ENCODE measurements at regions not wholly inside any gene's neighbourhood (a gene's known extent, or its start where the extent isn't known, plus 50 kb on each side); places are given as distances from the start of the nearest gene placed in this dataset.

DNA sequence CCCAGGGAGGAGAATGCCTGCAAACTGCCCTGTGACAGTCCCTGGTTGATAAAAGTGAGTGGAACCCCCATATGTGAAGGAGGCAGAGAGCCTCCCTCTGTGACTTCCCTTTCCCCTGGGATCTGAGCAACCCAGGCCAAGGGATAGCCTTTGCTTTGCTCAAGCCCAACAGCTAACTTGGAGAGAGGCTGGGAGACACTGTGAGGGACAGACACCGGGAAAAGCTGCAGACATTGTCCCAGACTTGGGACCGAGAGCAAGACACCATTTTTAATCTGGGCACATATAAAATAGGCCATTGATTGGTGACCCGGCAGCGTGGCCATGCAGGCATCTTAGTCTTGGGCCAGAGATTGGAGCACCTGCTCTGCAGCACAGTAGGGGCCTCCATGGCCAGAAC is 96.1 kb upstream of the SALL3 start:
- no peak for DNase-seq
- TF ChIP-seq, protein P1, sequence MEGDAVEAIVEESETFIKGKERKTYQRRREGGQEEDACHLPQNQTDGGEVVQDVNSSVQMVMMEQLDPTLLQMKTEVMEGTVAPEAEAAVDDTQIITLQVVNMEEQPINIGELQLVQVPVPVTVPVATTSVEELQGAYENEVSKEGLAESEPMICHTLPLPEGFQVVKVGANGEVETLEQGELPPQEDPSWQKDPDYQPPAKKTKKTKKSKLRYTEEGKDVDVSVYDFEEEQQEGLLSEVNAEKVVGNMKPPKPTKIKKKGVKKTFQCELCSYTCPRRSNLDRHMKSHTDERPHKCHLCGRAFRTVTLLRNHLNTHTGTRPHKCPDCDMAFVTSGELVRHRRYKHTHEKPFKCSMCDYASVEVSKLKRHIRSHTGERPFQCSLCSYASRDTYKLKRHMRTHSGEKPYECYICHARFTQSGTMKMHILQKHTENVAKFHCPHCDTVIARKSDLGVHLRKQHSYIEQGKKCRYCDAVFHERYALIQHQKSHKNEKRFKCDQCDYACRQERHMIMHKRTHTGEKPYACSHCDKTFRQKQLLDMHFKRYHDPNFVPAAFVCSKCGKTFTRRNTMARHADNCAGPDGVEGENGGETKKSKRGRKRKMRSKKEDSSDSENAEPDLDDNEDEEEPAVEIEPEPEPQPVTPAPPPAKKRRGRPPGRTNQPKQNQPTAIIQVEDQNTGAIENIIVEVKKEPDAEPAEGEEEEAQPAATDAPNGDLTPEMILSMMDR (IDR thresholded peaks at IDR 0.05), result no peak
- H3K36me3 Mint-ChIP-seq, result no peaks in the 10 kb centered on the region
- 74% methylated on average over 4 of the region's 4 CpGs for WGBS (ENCODE audit: insufficient coverage)
- H3K27me3 ChIP-seq (ENCODE audit: control insufficient read depth in 2 of 2, insufficient read depth in 2 of 2, low read length in 2 of 2), result no peaks in the 10 kb centered on the region
- H3K4me1 Mint-ChIP-seq, result no peaks in the 10 kb centered on the region
- H3K27me3 Mint-ChIP-seq (ENCODE audit: low read depth in 3 of 3), result peaks cover 0 to 13% (median 10%) of the 10 kb centered on the region in 3 donors
- H3K4me3 Mint-ChIP-seq, result no peak overlapping the region
- no peaks in the 10 kb centered on the region for H3K4me1 ChIP-seq (ENCODE audit: control insufficient read depth in 1 of 2, insufficient read depth in 2 of 2, low read length in 2 of 2)
- no peak overlapping the region for H3K4me3 ChIP-seq (replicated peaks in 1 of 3; ENCODE audit: low read depth in 2 of 3, low read length in 3 of 3)
- H3K9me3 ChIP-seq (replicated peaks in 1 of 2; ENCODE audit: control insufficient read depth in 1 of 2, insufficient read depth in 1 of 2, low read length in 2 of 2), result peaks cover 4 to 10% of the 10 kb centered on the region in 2 donors
- no peaks in the 10 kb centered on the region for H3K79me2 ChIP-seq (ENCODE audit: insufficient read depth, low read length)
- no peaks in the 10 kb centered on the region for H3K36me3 ChIP-seq (replicated peaks in 1 of 2; ENCODE audit: control insufficient read depth in 1 of 2, insufficient read depth in 2 of 2, low read length in 2 of 2)
- H3K4me2 ChIP-seq (replicated peaks; ENCODE audit: extremely low read depth, low read length, poor library complexity, severe bottlenecking), result no peak overlapping the region
- no peak overlapping the region for H2AFZ ChIP-seq (ENCODE audit: insufficient read depth, low read depth, low read length, poor library complexity, severe bottlenecking)
- intact Hi-C loops (cut with micrococcal nuclease), result no loop called here
- no peak overlapping the region for H3K27ac ChIP-seq (ENCODE audit: low read depth in 1 of 2, low read length in 2 of 2)
- no peak overlapping the region for H3K9ac ChIP-seq (ENCODE audit: insufficient read depth, low read length, poor library complexity, severe bottlenecking)
- peaks cover 0 to 17% (median 9%) of the 10 kb centered on the region in 7 donors for H3K9me3 Mint-ChIP-seq
- H3K27ac Mint-ChIP-seq, result no peak overlapping the region
- H4K20me1 ChIP-seq (ENCODE audit: insufficient read depth, low read length), result no peaks in the 10 kb centered on the region

DNA sequence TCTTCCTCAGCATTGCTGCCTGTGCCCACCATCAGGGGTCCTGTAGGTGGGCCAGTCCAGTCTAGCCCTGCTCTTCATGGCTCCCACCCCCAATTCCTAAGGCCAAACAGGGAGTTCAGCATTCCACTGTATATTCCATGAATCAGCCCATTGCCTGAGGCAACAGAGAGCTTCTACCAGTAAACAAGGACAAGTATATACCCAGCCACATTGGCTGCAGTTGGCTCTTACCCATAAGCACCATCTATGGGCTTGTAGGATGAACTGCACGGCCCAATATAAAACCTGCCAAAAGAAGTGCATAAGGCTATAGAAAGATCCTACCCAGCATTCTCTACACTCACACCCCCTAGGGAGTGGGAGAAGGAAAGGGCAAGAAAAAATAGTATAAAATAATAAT is 95.1 kb upstream of the SALL3 start:
- no peaks in the 10 kb centered on the region for H3K4me1 Mint-ChIP-seq
- no peaks in the 10 kb centered on the region for H3K36me3 Mint-ChIP-seq
- H3K27me3 Mint-ChIP-seq (ENCODE audit: low read depth in 3 of 3), result peaks cover 0 to 13% (median 10%) of the 10 kb centered on the region in 3 donors

More for the DNA sequence above, 95.1 kb upstream of the SALL3 start:
- H3K9me3 Mint-ChIP-seq, result peaks cover 4 to 23% (median 14%) of the 10 kb centered on the region in 7 donors
- H2AFZ ChIP-seq (ENCODE audit: insufficient read depth, low read depth, low read length, poor library complexity, severe bottlenecking), result no peak overlapping the region
- H3K79me2 ChIP-seq (ENCODE audit: insufficient read depth, low read length), result no peaks in the 10 kb centered on the region
- no peak overlapping the region for H3K4me3 ChIP-seq (replicated peaks in 1 of 3; ENCODE audit: low read depth in 2 of 3, low read length in 3 of 3)
- no peak overlapping the region for H3K4me2 ChIP-seq (replicated peaks; ENCODE audit: extremely low read depth, low read length, poor library complexity, severe bottlenecking)
- no peak overlapping the region for H3K4me3 Mint-ChIP-seq
- intact Hi-C loops (cut with micrococcal nuclease), result no loop called here
- no peaks in the 10 kb centered on the region for H3K4me1 ChIP-seq (ENCODE audit: control insufficient read depth in 1 of 2, insufficient read depth in 2 of 2, low read length in 2 of 2)
- WGBS (ENCODE audit: insufficient coverage), result no CpG with 5 or more reads among the region's 1 CpG
- H3K9ac ChIP-seq (ENCODE audit: insufficient read depth, low read length, poor library complexity, severe bottlenecking), result no peak overlapping the region
- no peaks in the 10 kb centered on the region for H3K36me3 ChIP-seq (replicated peaks in 1 of 2; ENCODE audit: control insufficient read depth in 1 of 2, insufficient read depth in 2 of 2, low read length in 2 of 2)
- no peaks in the 10 kb centered on the region for H4K20me1 ChIP-seq (ENCODE audit: insufficient read depth, low read length)
- H3K27ac Mint-ChIP-seq, result no peak overlapping the region
- H3K9me3 ChIP-seq (replicated peaks in 1 of 2; ENCODE audit: control insufficient read depth in 1 of 2, insufficient read depth in 1 of 2, low read length in 2 of 2), result peaks cover 4 to 10% of the 10 kb centered on the region in 2 donors
- H3K27me3 ChIP-seq (ENCODE audit: control insufficient read depth in 2 of 2, insufficient read depth in 2 of 2, low read length in 2 of 2), result no peaks in the 10 kb centered on the region
- no peak for DNase-seq
- H3K27ac ChIP-seq (ENCODE audit: low read depth in 1 of 2, low read length in 2 of 2), result no peak overlapping the region
- TF ChIP-seq, protein P1 (IDR thresholded peaks at IDR 0.05), result no peak
